CD1c-positive myeloid dendritic cell (primary cell): ENCODE measurements at regions not wholly inside any gene's neighbourhood (a gene's known extent, or its start where the extent isn't known, plus 50 kb on each side); places are given as distances from the start of the nearest gene placed in this dataset.
"Not testable (repeated sequence)": the region's sequence is repeated elsewhere in the genome, so short reads cannot be mapped to it uniquely, and the experiment has no call there.

Experiments
- DNase-seq: peaks from one replicate; pipeline ENCODE4 v3.0.0-alpha.2; 2016; ENCODE audit errors: extremely low spot score

GRCh38 chr5:125044491-125045282 lies 298.2 kb upstream of the ZNF608 start:
- no peak for DNase-seq

- DNase-seq = no peak
Observed at GRCh38 chr5:125045646-125046045, 299.2 kb upstream of the ZNF608 start.

DNA sequence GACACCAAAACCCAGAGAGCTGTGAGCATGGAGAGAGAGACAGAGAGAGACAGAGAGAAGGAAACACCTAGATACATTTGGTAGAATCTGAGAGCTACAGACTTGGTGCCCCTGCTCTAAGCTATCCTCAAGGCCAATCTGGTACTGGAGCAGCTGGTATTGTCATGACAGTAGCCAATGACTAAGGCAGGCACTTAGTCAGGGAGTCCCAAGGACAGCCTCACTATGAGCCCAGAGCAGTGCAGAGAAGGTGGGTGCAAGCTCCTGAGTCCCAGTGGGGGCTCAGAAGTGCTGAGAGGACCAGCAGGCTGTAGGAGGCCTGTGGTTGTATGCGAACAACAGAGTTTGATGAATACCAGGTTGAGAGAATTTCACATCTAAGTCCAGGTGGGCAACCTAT lies 300.4 kb upstream of the ZNF608 start:
- no peak for DNase-seq

DNA sequence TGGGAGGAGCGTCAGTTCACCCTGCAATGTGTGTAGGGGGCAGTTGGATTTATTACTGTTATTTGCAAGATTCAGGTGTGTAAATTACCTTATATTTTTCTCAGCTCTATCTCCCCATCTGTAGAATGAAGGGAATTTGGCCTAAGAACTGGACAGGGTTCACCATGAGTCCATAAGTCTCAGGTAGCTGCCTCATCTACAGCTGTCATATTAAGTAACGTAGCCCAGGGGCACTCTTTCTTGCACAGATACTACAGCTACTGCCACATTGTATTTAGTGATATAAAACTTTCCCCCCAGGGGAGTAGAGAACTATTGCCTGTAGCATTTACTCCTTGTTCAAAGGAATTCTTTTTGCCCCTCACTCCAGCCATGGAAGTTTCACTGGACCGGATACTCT lies 301.4 kb upstream of the ZNF608 start:
- no peak for DNase-seq

DNA sequence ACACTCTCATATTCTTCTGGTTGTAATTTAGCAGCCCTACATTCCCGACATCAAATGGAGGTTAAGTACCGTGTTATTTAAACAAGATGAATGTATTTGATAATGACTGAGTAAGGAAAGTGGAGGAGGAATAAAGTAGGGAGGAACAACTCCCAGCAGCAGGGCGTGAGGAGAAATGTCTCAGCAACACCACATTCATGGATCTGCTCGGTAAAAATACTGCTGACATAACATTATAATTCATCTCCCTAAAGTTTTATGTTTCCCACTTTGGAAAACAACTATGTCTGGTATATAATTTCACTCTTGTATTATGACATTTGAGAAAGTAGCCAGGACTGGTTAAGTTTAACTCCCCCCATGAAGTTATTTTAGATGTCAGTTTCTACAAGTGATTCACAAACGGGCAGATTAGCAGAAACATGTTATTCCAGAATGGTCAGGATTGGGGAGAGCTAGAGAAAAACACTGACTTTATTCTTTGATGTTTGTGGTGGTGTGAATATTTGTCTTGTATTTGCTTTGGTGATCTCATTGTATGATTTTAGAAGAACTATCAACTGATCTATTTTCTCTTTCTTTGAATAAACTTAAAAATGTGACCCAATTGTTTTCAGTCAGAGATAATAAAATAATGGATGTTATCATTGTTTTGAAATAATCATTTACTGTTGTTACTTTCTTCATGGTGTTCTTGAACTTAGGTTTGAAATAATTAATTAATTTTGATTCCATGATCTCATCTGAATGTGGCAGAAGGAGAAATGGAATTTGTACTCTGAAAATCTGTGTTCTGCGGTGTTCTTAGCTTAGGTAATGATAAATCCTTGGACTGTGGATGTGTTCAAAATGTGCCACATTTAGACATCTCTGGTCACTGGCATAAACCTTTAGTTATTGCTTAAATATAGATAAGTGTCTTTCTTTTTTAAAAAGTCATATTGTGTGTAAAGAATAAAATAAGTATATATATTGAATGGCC lies 303.6 kb upstream of the ZNF608 start:
- no peak for DNase-seq

- no peak for DNase-seq
Observed at GRCh38 chr5:125050926-125051325, 304.5 kb upstream of the ZNF608 start.

DNA sequence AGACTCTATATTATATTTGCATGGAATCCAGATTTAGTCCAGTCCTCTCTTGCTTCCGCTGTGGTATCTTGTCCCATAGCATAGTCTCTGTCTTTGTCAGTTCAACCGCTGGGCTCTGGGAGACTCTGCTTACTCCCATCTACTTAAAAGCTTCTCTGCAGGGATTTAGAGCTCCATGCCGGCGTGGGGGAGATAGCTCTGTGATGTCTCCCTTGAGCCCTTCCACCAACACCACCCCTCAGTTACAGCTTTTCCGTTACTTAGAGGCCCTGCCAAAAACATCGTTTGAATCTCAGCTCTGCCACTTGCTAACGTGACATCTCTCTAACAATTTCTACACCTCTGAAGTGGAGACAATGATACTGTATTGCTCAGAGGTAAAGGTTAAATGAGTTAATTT lies 306.1 kb upstream of the ZNF608 start:
- no peak for DNase-seq

DNA sequence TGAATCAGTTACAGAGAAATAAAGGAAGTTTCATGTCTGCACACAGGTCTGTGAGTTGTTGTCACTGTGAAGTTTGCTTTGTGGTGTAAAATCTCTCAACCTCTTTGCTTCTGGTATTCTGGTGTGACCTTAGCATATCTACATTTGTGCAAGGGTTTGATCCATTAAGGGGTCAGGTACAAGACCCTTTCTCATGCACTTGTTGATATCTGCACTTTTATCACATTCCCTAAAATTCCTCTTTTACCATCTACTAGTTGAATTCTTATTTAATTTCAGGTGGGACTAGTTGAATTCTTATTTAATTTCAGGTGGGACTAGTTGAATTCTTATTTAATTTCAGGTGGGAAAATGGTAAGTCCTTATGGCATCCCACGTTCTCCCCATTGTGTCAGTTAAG lies 306.7 kb upstream of the ZNF608 start:
- no peak for DNase-seq

- DNase-seq = no peak
Observed at GRCh38 chr5:125054146-125054545, 307.7 kb upstream of the ZNF608 start.

GRCh38 chr5:125056671-125057485 lies 310.4 kb upstream of the ZNF608 start:
- DNase-seq = no peak

GRCh38 chr5:125057912-125058826 lies 311.7 kb upstream of the ZNF608 start:
- no peak for DNase-seq

DNA sequence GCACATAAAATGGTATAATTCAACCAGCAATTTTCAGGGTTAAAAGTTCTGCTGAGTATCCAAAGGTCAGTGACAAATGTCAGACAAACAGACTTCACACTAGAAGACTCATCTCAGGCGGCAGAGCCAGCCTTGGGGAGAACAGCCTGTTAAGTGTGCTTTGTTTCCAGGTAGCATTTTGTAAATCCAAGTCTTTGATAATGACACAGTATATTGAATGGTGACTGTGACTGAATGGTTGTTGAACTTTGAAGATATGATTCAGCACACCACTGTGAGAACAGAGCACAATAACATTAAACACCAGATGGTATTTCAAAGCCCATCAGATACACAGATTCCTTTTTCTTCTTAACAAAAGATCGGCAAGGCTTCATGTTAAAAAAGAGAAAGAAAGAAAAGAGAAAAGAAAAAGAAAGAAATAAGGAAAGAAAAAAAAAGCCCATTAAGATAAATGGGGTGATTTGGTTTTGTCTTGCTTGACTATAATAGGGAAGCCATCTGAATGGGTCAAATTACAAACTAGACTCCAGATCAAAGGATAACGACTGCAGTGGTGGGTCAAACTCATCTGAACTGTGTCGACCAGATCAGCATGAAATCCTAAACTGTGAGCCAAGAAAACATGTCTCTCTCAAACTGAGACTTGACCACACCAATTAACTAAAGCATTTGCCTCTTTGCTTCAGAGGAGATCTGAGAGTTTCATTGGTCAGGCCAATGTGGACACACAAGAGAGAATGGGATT lies 313.0 kb upstream of the ZNF608 start:
- DNase-seq = no peak

DNA sequence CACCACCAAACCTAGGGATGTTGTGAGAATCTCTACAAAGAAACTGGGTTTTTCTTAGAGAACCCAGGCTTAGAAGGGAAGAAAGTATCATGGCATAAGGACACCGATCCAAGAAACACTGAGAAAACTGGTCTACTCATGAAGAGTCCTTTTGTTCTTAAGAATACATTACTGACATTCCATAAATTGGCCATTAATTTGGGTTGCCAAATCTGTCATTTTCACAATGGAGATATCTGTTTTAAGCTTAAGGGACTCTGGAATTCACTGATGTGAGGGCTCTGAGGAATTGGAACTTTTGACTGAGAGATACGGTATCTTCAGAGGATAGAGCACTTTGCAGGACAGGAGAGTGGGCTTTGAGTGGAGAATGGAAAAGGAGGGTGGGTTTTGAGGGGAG lies 315.3 kb upstream of the ZNF608 start:
- DNase-seq = no peak

DNA sequence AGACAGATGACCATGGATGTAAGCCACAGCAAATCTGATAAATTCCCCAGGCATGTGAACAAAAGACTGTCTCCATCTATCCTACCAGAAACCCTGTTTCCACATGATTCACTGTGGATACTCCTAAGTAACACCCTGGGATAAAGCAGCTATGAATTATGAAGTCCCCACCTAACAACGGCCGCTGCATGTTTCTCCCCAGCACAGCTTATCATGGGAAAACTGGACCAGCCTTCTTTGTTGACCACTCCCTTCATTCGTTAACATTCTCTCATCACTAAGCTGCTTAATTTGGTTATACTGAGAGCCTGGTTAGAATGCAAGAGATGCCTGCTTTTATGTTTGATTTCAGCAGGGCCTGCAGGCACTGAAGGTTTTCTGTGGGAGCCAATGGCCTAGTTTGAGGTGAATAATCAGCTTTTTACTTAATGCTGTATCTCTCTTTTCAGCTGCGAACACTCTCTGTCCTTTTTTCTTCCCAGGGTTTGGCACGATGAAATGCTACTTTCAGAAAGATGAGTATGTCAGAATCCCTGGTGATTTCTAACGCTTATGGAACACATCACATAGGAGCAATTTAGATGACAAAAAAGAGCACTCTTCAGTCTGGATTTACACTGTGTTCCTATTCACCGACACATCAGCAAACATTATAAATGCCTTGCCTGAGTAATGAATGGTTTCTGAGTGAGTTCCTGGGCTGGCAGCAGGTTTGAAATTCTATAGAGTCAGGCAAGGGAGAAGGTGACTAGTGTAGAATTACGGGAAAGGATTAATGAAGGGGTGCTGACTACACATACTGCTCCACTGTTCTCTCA lies 318.4 kb upstream of the ZNF608 start:
- no peak for DNase-seq

DNA sequence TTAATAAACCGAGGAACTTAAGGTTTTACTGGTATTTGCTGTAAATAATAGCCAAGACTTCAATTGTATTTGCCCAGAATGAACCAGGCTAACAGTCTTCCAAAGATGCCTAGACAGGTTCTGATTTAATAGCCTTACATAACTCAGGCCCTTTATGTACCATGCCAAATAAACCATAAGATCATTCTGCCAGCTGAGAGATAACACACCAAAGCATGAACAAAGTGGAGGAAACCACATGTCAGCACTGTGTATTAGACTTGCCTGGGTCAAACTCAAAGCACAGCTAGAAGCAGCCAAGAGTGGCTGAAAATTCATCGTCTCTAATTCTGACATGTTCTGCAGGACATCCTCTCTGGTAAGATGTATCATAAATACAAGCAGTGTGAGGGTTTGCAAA lies 319.3 kb upstream of the ZNF608 start:
- no peak for DNase-seq

- no peak for DNase-seq
Observed at GRCh38 chr5:125070961-125071360, 324.5 kb upstream of the ZNF608 start.

DNA sequence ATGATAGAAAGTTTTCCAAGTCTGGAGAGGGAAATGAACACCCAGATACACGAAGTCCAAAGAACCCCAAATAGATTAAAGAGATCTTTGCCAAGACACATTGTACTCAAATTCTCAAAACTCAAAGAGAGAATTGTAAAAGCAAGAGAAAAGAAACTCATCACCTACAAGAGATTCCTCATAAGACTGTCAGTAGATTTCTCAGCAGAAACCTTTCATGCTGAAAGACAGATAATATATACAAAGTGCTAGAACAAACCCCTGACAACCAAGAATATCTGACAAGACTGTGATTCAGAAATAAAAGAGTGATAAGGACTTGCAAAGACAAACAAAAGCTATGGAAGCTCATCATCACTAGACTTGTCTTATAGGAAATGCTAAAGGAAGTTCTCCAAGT lies 326.7 kb upstream of the ZNF608 start:
- DNase-seq = no peak

DNA sequence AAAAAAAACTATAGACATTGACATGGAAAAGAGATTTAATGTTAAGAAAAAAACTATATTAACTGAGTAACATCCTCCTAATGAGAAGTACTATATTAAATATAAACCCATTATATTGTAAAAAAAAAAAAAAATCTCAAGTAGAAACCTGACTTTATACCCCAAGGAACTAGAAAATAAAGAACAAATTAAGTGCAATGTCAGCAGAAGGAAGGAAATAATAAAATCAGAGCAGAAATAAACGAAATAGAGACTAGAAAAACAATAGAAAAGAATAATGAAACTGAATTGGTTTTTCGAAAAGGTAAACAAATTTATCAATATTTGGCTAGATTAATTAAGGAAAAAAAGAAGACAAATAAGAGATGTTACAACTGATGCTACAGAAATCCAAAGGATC lies 329.1 kb upstream of the ZNF608 start:
- DNase-seq = no peak

DNA sequence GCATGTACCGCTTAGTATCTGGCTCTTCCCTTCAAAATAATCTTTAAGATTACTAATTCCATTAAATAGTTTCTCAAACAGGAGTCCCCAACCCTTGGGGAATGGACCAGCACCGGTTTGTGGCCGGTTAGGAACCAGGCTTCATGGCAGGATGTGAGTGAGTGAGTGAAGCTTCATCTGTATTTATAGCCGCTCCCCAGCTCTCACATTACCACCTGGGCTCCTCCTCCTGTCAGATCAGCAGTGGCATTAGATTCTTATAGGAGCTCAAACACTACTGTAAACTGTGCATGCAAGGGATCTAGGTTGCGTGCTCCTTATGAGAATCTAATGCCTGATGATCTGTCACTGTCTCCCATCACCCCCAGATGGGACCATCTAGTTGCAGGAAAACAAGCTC lies 332.6 kb upstream of the ZNF608 start:
- DNase-seq = not testable (repeated sequence)
